Esophagus muscularis mucosa (tissue), 3 donors: ENCODE measurements at regions not wholly inside any gene's neighbourhood (a gene's known extent, or its start where the extent isn't known, plus 50 kb on each side); places are given as distances from the start of the nearest gene placed in this dataset.
"Not testable (repeated sequence)": the region's sequence is repeated elsewhere in the genome, so short reads cannot be mapped to it uniquely, and the experiment has no call there.

ENCODE experiments used
- EP300 ChIP-seq: sonication (generic); formaldehyde crosslinking; IDR thresholded peaks from one replicate; pipeline ENCODE4 v1.6.1; 2017; ENCODE audit warnings: antibody characterized with exemption
- TF ChIP-seq, protein P1 (sequence below), 3 experiments: fragments of 200-600 bp in 2 of 3; fragments of 450-650 bp in 1 of 3; sonication (generic) in 2 of 3; IDR thresholded peaks; one replicate each; pipeline ENCODE4 v1.5.1; 2017 to 2019; ENCODE audit warnings: antibody characterized with exemption in 3 of 3, mild to moderate bottlenecking in 2 of 3, moderate library complexity in 1 of 3

DNA sequence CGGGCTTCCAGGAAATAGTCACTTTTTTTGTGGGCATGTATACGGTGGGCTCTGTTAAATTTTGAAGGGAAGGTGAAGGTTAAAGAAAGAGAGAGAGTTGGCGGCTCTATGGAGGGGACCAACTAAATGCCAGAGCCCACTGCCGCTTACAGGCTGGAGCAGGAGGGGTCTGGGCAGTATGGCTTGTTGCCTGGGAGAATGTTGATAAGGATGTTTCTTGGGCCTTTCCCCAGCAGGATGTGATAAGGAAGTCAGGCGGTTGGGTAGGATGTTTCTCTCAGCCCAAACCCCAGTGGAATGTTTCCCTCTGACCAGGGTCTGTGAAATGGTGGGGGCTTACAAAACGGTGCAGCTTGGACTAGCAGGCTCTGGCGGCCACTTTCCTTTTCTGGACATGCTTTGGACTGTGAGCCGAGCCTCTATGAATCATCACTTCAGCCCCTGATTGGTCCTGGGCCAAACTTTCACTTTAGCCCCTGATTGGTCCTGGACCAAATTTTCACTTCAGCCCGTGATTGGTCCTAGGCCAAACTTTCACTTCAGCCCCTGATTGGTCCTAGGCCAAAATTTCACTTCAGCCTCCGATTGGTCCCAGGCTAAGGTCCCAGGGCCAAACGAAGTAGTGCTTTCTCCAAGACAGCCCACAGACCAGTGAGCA is 630.7 kb downstream of the KCNJ18 start:
- TF ChIP-seq EP300: not testable (repeated sequence)
- TF ChIP-seq, protein P1, sequence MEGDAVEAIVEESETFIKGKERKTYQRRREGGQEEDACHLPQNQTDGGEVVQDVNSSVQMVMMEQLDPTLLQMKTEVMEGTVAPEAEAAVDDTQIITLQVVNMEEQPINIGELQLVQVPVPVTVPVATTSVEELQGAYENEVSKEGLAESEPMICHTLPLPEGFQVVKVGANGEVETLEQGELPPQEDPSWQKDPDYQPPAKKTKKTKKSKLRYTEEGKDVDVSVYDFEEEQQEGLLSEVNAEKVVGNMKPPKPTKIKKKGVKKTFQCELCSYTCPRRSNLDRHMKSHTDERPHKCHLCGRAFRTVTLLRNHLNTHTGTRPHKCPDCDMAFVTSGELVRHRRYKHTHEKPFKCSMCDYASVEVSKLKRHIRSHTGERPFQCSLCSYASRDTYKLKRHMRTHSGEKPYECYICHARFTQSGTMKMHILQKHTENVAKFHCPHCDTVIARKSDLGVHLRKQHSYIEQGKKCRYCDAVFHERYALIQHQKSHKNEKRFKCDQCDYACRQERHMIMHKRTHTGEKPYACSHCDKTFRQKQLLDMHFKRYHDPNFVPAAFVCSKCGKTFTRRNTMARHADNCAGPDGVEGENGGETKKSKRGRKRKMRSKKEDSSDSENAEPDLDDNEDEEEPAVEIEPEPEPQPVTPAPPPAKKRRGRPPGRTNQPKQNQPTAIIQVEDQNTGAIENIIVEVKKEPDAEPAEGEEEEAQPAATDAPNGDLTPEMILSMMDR (IDR thresholded peaks at IDR 0.05): not testable (repeated sequence)
